Fibroblast of skin of abdomen (primary cell): ENCODE measurements at regions not wholly inside any gene's neighbourhood (a gene's known extent, or its start where the extent isn't known, plus 50 kb on each side); places are given as distances from the start of the nearest gene placed in this dataset.

Source experiments
- DNase-seq: peaks from one replicate; pipeline ENCODE4 v3.0.0-alpha.2; 2013

GRCh38 chr3:115475178-115476041, 147.9 kb upstream of the GAP43 start:
- DNase-seq = no peak

GRCh38 chr3:115476472-115476871, 146.8 kb upstream of the GAP43 start:
- no peak for DNase-seq

- DNase-seq = no peak
Measured at GRCh38 chr3:115478359-115478758, 145.0 kb upstream of the GAP43 start.

- DNase-seq = no peak
Measured at GRCh38 chr3:115486880-115487279, 136.4 kb upstream of the GAP43 start.

- DNase-seq = no peak
Measured at GRCh38 chr3:115487968-115488367, 135.3 kb upstream of the GAP43 start.

- no peak for DNase-seq
Measured at GRCh38 chr3:115488409-115488808, 134.9 kb upstream of the GAP43 start.

DNA sequence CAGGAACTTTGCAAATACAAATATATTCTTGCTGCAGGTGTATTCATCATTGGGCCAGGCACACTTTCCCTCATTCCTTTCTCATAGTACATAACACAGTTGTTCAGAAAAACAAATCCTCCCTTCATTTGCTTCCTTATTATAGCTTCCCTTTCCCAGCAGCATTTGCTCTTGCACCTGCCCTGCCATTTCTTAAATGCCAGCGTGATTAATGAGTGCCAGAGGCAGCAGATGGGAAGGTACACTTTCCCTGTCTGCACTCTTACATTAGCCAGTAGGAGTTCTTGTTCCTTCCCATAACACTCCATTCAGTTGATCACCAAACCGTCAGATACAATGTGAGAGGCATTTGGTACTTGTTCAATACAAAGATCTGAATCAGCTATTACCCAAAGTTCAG, 128.5 kb upstream of the GAP43 start:
- no peak for DNase-seq

DNA sequence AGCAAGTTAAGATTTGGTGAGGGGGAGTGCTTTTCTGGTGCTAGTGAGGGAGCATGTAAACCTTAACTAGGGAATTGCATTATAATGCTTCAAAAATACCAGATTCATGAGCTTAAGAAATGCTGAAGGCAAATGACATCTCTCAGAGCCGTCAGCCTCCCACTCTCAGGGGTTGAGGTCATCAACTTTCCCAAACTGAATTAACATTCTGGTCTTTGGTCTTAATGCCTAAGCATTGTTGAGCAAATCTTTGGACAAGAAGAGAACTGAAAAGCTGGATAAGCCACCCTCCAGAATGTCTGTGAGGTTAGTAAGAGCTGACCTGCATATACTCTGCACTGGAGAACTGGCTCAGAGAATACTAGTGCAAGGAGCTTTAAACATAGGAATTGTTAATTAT, 124.9 kb upstream of the GAP43 start:
- no peak for DNase-seq

GRCh38 chr3:115498898-115499297, 124.4 kb upstream of the GAP43 start:
- DNase-seq = no peak

DNA sequence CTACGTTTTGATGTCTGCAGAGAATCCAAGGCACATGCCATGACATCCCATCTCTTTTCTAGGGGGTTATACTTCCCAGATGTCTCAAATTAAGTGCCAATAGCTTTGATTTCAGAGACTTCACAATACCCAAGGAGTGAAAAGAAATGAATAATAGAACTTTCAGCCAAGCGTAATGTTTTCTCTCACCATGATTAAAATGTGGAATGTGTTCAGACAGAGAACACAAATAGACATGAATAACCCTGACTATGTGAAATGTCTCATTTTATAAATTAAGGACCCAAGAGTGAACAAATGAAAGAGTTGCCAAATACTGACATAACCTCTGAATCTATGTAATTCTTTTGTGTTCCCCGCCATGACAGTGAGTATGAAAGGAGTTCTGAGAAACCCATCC, 123.6 kb upstream of the GAP43 start:
- no peak for DNase-seq

GRCh38 chr3:115500795-115501194, 122.5 kb upstream of the GAP43 start:
- no peak for DNase-seq

DNA sequence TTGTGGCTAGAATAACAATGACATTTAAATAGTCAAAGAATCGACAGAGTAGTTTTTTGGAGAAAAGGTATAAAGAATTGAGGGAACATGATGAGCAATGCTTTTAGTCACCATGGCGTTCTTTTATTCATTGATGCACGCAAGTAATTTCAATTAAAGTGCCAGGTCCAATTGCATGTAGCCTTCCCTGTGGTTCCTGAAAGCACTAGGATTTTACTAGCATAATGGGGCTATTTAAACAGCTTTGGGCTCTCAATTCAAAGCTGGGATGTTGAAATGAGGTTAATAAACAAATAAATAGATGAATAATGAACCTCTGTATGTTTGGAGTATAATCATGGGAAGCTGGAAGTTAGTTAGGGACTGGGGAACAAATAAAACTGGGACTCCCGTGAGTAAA, 121.2 kb upstream of the GAP43 start:
- DNase-seq = no peak

- DNase-seq = no peak
Measured at GRCh38 chr3:115503394-115503793, 119.9 kb upstream of the GAP43 start.

GRCh38 chr3:115508562-115508961, 114.7 kb upstream of the GAP43 start:
- DNase-seq = no peak

GRCh38 chr3:115512565-115513415, 110.5 kb upstream of the GAP43 start:
- peak; percentile 48 for DNase-seq

DNA sequence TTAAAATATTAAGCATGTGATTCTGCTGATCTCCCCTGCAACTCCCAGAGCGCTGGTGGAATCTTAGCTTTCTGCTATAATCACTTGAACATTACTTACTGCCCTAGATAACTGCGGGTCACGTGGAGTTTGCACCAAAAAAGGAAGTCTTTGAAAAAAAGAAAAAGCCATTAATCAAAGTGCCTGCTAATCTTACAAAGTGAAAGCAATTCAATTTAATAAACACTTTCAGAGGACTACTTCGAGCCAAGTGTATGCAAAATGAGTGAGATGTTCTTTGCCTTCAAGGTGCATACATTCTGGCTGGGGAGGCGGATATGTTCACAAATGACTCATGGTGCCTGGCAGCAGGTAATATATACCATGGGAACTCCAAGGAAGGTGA, 109.9 kb upstream of the GAP43 start:
- DNase-seq = no peak

GRCh38 chr3:115517457-115518050, 105.8 kb upstream of the GAP43 start:
- DNase-seq = no peak

DNA sequence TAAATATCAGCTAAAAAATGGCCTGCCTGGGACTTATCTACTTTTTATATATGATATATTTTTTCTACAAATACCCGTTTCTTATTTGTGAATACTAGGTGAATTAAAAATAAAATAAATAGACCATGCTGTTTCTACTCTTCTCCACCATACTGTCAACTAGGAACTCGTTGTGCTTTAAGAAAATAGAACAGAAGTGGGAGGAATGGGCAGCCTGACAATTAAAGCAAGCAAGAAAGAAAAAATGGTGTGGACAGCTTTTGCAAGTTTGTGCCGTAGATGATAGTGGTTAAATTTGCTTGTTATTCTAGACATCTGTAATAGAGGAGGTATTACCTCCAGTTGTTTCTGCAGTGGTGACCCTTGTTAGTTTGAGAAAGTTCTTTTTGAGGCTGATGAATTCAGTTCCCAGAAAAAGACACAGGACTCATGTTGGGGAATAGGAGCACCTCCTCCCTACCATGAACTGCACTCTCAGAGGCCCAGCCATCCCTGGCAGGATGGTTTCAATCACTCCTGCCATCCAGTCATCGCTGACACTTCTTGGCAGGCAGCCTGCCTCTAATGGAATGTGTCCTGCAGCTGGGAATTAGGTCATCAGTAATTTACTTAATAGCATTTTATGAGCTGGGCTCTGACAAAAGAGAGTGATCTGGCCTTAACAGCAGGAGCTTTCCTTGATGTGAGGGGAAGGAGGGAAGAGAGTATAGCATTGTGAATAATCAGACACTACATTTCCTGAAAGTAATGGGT, 105.0 kb upstream of the GAP43 start:
- peak; percentile 97 for DNase-seq

DNA sequence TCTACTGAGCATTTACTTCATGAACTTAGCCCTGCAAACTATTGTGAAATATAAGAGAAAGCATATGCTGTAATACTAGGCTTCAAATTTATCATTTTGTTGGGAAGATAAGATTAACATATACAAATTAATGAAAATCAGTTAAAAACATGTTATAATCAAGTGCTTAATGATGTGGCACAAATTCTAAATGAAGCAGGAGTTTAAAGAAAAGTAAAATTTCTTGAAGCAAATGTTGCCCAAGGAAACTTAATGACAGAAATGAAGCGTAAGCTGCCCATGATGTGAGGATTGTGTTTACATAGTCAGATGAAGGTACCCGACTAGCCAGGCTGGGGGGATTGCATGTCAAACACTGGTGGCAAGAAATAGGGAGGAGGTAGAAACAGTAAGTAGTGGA, 103.1 kb upstream of the GAP43 start:
- DNase-seq = no peak

DNA sequence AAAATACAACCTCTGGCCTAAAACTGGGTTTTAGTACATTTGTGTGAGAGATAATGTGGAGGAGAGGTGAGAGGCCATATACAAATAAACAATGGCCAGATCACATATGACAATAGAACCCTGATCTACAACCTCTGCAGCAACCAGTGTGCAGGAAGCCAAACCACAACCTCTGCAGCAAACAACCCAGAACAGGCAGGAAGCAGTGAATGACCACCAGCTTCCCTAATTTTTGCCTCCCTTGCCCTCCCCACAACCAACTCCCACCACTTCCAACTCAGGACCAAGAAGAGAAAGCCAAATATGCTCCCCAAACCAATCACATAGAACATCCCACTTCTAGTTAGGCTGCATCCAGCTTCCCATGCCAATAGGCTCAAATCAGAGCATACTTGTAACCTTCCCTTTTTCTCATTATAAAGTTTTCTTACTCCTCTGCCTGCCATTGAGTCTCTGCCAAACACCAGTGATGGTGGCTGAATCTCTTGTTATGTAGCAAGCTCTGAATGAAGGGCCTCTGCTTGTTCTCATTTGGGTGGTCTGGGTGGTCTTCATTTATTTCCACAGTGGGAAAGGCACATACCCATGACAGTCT, 102.6 kb upstream of the GAP43 start:
- DNase-seq = no peak

DNA sequence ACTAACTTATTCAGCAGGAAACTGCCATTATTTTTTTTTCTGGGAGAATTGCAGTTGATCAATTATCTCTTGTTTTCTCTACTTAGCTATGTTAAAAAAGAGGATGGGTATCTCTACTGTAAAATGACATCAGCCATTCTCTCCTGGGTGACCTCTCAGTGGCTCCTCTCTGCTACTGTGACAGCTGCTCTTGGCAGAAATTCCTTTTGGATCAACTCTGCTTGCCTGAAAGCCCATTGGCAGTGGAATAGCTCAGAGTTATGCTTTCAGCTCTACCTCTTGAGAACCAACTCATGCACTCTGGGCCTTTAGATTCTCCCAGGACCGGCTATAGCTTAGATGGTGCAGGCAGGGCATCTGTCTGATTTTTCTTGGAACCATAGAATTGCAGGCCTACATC, 99.9 kb upstream of the GAP43 start:
- no peak for DNase-seq

DNA sequence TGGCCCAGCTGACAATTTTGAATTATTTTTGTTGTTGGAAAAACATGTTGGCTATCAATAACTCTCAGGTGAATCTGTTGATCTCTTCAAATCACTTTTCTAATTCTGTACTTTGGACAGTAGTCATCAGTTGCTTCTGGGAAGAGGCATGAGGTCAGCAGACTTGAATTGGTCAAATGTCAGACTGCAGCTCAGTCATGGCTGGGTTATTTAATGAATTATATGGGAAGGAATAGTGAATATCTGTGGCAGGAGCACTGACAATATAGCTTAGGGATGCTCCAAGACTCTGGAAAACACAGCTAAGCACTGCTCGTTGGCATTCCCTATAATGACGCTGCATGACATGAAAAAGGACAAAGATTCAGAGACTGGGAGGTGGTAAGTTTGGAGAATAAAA, 98.8 kb upstream of the GAP43 start:
- no peak for DNase-seq
